NB4 (cell line): ENCODE measurements at regions not wholly inside any gene's neighbourhood (a gene's known extent, or its start where the extent isn't known, plus 50 kb on each side); places are given as distances from the start of the nearest gene placed in this dataset.

Experiments used
- CTCF ChIP-seq: IDR thresholded peaks from one replicate; pipeline ENCODE4 v1.5.1; 2012; ENCODE audit warnings: low read depth, low read length
- MAX ChIP-seq: IDR thresholded peaks from 2 replicates; pipeline ENCODE4 v1.6.1; 2011; ENCODE audit warnings: low read depth, low read length
- MYC ChIP-seq: IDR thresholded peaks from 2 replicates; pipeline ENCODE4 v1.6.1; 2011; ENCODE audit warnings: low read depth, low read length
- POLR2A ChIP-seq: IDR thresholded peaks from 2 replicates; pipeline ENCODE4 v1.6.1; 2011; ENCODE audit warnings: mild to moderate bottlenecking; ENCODE audit not compliant: insufficient read length; ENCODE audit errors: extremely low read depth

- TF ChIP-seq CTCF (no peak), MAX (no peak), POLR2A (no peak), MYC (no peak)
Observed at GRCh38 chr3:188951734-188952133, 220.0 kb upstream of the TPRG1 start.
